Thoracic aorta (tissue), 2 donors: ENCODE measurements at regions not wholly inside any gene's neighbourhood (a gene's known extent, or its start where the extent isn't known, plus 50 kb on each side); places are given as distances from the start of the nearest gene placed in this dataset.

ENCODE experiments used
- ATAC-seq: fragments of 150-250 bp; one replicate; pipeline ENCODE4 v1.8.0; 2017; ENCODE audit warnings: low read depth; ENCODE audit not compliant: insufficient number of reproducible peaks, low FRiP score
- DNase-seq: peaks from one replicate; pipeline ENCODE4 v3.0.0-alpha.2; 2020; ENCODE audit warnings: low spot score
- H3K27ac ChIP-seq, 2 donors: fragments of 200-600 bp; sonication (generic); 1 replicate in 1 of 2; 2 replicates in 1 of 2; pipeline ENCODE4 v1.5.1; 2016; ENCODE audit warnings: mild to moderate bottlenecking in 2 of 2, moderate library complexity in 2 of 2
- H3K27me3 ChIP-seq: fragments of 200-600 bp; sonication (generic); replicated peaks from 2 replicates; pipeline ENCODE4 v1.6.0; 2016; ENCODE audit warnings: mild to moderate bottlenecking; ENCODE audit not compliant: insufficient read depth
- H3K36me3 ChIP-seq: fragments of 200-600 bp; sonication (generic); one replicate; pipeline ENCODE4 v1.5.1; 2016
- H3K4me1 ChIP-seq, 2 donors: fragments of 200-600 bp; sonication (generic); 1 replicate in 1 of 2; 2 replicates in 1 of 2; pipeline versions ENCODE4 v1.5.1 to v1.6.0; 2016; ENCODE audit warnings: low read depth in 2 of 2, mild to moderate bottlenecking in 1 of 2; ENCODE audit not compliant: control insufficient read depth in 1 of 2
- H3K4me3 ChIP-seq: fragments of 200-600 bp; sonication (generic); 2 replicates; pipeline ENCODE4 v1.5.1; 2016; ENCODE audit warnings: mild to moderate bottlenecking
- H3K9me3 ChIP-seq: fragments of 200-600 bp; sonication (generic); 2 replicates; pipeline ENCODE4 v1.5.1; 2016
- CTCF ChIP-seq: fragments of 200-600 bp; sonication (generic); IDR thresholded peaks from one replicate; pipeline ENCODE4 v1.5.1; 2019; ENCODE audit warnings: antibody characterized with exemption

- H3K27me3 ChIP-seq: no peaks in the 10 kb centered on the region
- TF ChIP-seq CTCF: no peak
- H3K36me3 ChIP-seq: no peaks in the 10 kb centered on the region
- ATAC-seq (peak; percentile 50), DNase-seq (no peak)
- H3K4me3 ChIP-seq: no peak overlapping the region
- H3K4me1 ChIP-seq: peaks cover 0 to 7% of the 10 kb centered on the region in 2 donors
- H3K27ac ChIP-seq: no peak overlapping the region
- no peaks in the 10 kb centered on the region for H3K9me3 ChIP-seq
These were observed 54.9 kb upstream of the SACS start for GRCh38 chr13:23488442-23488841.

- ATAC-seq: no peak
- Histone ChIP-seq H3K36me3 (no peaks in the 10 kb centered on the region), H3K9me3 (no peaks in the 10 kb centered on the region), H3K27me3 (no peaks in the 10 kb centered on the region), H3K27ac (no peak overlapping the region), H3K4me1 (no peaks in the 10 kb centered on the region), H3K4me3 (no peak overlapping the region)
- no peak for TF ChIP-seq CTCF
- DNase-seq: no peak
These were observed 62.8 kb upstream of the SACS start for GRCh38 chr13:23496255-23496654.

- Histone ChIP-seq H3K9me3 (no peaks in the 10 kb centered on the region), H3K27ac (no peak overlapping the region), H3K36me3 (no peaks in the 10 kb centered on the region), H3K4me3 (no peak overlapping the region), H3K27me3 (no peaks in the 10 kb centered on the region), H3K4me1 (no peaks in the 10 kb centered on the region)
- no peak for ATAC-seq
- no peak for TF ChIP-seq CTCF
- DNase-seq: no peak
These were observed 63.7 kb upstream of the SACS start for GRCh38 chr13:23497191-23497590.

- DNase-seq: no peak
- Histone ChIP-seq H3K27ac (no peak overlapping the region), H3K4me1 (no peaks in the 10 kb centered on the region), H3K36me3 (no peaks in the 10 kb centered on the region), H3K27me3 (no peaks in the 10 kb centered on the region), H3K9me3 (no peaks in the 10 kb centered on the region), H3K4me3 (no peak overlapping the region)
- no peak for TF ChIP-seq CTCF
- ATAC-seq: no peak
These were observed 67.3 kb upstream of the SACS start for GRCh38 chr13:23500849-23501248.

- DNase-seq (no peak), ATAC-seq (no peak)
- H3K4me3 ChIP-seq: no peak overlapping the region
- no peaks in the 10 kb centered on the region for H3K9me3 ChIP-seq
- H3K27me3 ChIP-seq: no peaks in the 10 kb centered on the region
- no peak for TF ChIP-seq CTCF
- H3K4me1 ChIP-seq: no peaks in the 10 kb centered on the region
- H3K36me3 ChIP-seq: no peaks in the 10 kb centered on the region
- no peak overlapping the region for H3K27ac ChIP-seq
These were observed 66.0 kb upstream of the TNFRSF19 start for GRCh38 chr13:23504180-23504579.
